Gastrocnemius medialis (tissue), 4 donors: ENCODE measurements at regions not wholly inside any gene's neighbourhood (a gene's known extent, or its start where the extent isn't known, plus 50 kb on each side); places are given as distances from the start of the nearest gene placed in this dataset.

Experiments used
- ATAC-seq, 2 donors: fragments of 150-250 bp; one replicate each; pipeline ENCODE4 v1.9.1; 2016
- DNase-seq, 2 donors: peaks; one replicate each; pipeline ENCODE4 v3.0.0-alpha.2; 2019
- H3K27ac ChIP-seq, 4 donors: fragments of 200-600 bp; sonication (generic); 1 replicate in 1 of 4; 2 replicates in 3 of 4; pipeline ENCODE4 v1.5.1; 2016 to 2018; ENCODE audit warnings: mild to moderate bottlenecking in 2 of 4, moderate library complexity in 1 of 4
- H3K27me3 ChIP-seq, 3 donors: fragments of 200-600 bp; sonication (generic) in 2 of 3; 1 replicate in 1 of 3; 2 replicates in 2 of 3; pipeline versions ENCODE4 v1.5.1 to v1.6.0; 2016 to 2019; ENCODE audit warnings: mild to moderate bottlenecking in 1 of 3, moderate library complexity in 1 of 3
- H3K36me3 ChIP-seq, 2 donors: fragments of 200-600 bp; sonication (generic) in 1 of 2; one replicate each; pipeline ENCODE4 v1.5.1; 2017 to 2018
- H3K4me1 ChIP-seq, 2 donors: fragments of 200-600 bp; sonication (generic) in 1 of 2; one replicate each; pipeline ENCODE4 v1.5.1; 2016 to 2017; ENCODE audit warnings: mild to moderate bottlenecking in 2 of 2
- H3K4me3 ChIP-seq, 4 donors: fragments of 200-600 bp; sonication (generic) in 3 of 4; 1 replicate in 1 of 4; 2 replicates in 3 of 4; pipeline ENCODE4 v1.5.1; 2016 to 2019; ENCODE audit warnings: mild to moderate bottlenecking in 2 of 4
- H3K9me3 ChIP-seq, 3 donors: fragments of 200-600 bp; sonication (generic) in 2 of 3; 1 replicate in 1 of 3; 2 replicates in 2 of 3; pipeline ENCODE4 v1.5.1; 2016 to 2019
- POLR2A ChIP-seq, 2 donors: fragments of 450-650 bp; IDR thresholded peaks; one replicate each; pipeline ENCODE4 v1.6.1; 2017; ENCODE audit warnings: antibody characterized with exemption in 2 of 2, mild to moderate bottlenecking in 2 of 2, moderate library complexity in 2 of 2
- in situ Hi-C, 4 donors: fragments of 200-750 bp; cut with MboI; loops; one replicate each; pipeline versions ENCODE4 v1.15.0 to v1.8.0; 2017; ENCODE audit warnings: low sequenced_read_pairs in 4 of 4
- intact Hi-C: fragments of 100-400 bp; cut with DNase I; formaldehyde crosslinking; loops from one replicate; pipeline ENCODE4 v1.15.1; 2023; ENCODE audit warnings: low total_unique reads
- TF ChIP-seq, protein P1 (sequence below), 5 experiments: fragments of 450-650 bp in 3 of 5; fragments of 200-600 bp in 2 of 5; sonication (generic) in 2 of 5; IDR thresholded peaks in 4 of 5; conservative IDR thresholded peaks in 1 of 5; 1 replicate in 4 of 5; 2 replicates in 1 of 5; pipeline ENCODE4 v1.5.1; 2016 to 2019; ENCODE audit warnings: antibody characterized with exemption in 5 of 5, mild to moderate bottlenecking in 3 of 5, moderate library complexity in 3 of 5

DNA sequence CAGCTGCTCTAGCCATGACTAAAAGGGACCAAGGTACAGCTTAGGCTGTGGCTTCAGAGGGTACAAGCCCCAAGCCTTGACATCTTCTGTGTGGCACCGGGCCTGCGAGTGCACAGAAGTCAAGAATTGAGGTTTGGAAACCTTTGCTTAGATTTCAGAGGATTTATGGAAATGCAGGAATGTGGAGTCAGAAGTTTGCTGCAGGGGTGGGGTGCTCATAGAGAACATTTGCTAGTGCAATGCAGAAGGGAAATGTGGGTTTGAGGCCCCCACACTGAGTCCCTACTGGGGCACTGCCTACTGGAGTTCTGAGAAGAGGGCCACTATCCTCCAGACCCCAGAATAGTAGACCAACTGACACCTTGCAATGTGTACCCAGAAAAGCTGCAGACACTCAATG, 624.9 kb upstream of the FTMT start:
- H3K36me3 ChIP-seq = no peaks in the 10 kb centered on the region
- no peaks in the 10 kb centered on the region for H3K9me3 ChIP-seq
- intact Hi-C loops = no loop called here

GRCh38 chr5:121239951-121240350, 611.7 kb upstream of the FTMT start:
- in situ Hi-C loops = no loop called here
- no peak for TF ChIP-seq POLR2A (IDR thresholded peaks at IDR 0.05)
- TF ChIP-seq, protein P1, sequence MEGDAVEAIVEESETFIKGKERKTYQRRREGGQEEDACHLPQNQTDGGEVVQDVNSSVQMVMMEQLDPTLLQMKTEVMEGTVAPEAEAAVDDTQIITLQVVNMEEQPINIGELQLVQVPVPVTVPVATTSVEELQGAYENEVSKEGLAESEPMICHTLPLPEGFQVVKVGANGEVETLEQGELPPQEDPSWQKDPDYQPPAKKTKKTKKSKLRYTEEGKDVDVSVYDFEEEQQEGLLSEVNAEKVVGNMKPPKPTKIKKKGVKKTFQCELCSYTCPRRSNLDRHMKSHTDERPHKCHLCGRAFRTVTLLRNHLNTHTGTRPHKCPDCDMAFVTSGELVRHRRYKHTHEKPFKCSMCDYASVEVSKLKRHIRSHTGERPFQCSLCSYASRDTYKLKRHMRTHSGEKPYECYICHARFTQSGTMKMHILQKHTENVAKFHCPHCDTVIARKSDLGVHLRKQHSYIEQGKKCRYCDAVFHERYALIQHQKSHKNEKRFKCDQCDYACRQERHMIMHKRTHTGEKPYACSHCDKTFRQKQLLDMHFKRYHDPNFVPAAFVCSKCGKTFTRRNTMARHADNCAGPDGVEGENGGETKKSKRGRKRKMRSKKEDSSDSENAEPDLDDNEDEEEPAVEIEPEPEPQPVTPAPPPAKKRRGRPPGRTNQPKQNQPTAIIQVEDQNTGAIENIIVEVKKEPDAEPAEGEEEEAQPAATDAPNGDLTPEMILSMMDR (IDR thresholded peaks at IDR 0.05 in 4 of 5, conservative IDR thresholded peaks at IDR 0.05 in 1 of 5) = no peak

More for the DNA sequence above, 624.9 kb upstream of the FTMT start:
- in situ Hi-C loops = no loop called here
- TF ChIP-seq POLR2A (IDR thresholded peaks at IDR 0.05) = no peak
- TF ChIP-seq, protein P1 (IDR thresholded peaks at IDR 0.05 in 4 of 5, conservative IDR thresholded peaks at IDR 0.05 in 1 of 5) = no peak
- DNase-seq = no peak
- no peak overlapping the region for H3K27ac ChIP-seq
- no peak for ATAC-seq
- no peaks in the 10 kb centered on the region for H3K4me1 ChIP-seq
- H3K4me3 ChIP-seq = no peak overlapping the region
- no peaks in the 10 kb centered on the region for H3K27me3 ChIP-seq

GRCh38 chr5:121246971-121247370, 604.7 kb upstream of the FTMT start:
- no peaks in the 10 kb centered on the region for H3K9me3 ChIP-seq
- H3K27me3 ChIP-seq = no peaks in the 10 kb centered on the region
- no peak for DNase-seq
- no peak overlapping the region for H3K4me3 ChIP-seq
- no peaks in the 10 kb centered on the region for H3K4me1 ChIP-seq
- no peak for ATAC-seq
- H3K36me3 ChIP-seq = no peaks in the 10 kb centered on the region
- TF ChIP-seq, protein P1 (IDR thresholded peaks at IDR 0.05 in 4 of 5, conservative IDR thresholded peaks at IDR 0.05 in 1 of 5) = no peak
- TF ChIP-seq POLR2A (IDR thresholded peaks at IDR 0.05) = no peak
- intact Hi-C loops (no loop called here), in situ Hi-C loops (no loop called here)
- no peak overlapping the region for H3K27ac ChIP-seq

More at GRCh38 chr5:121239951-121240350, 611.7 kb upstream of the FTMT start:
- H3K36me3 ChIP-seq = no peaks in the 10 kb centered on the region
- no peak for ATAC-seq
- intact Hi-C loops = no loop called here
- H3K4me1 ChIP-seq = no peaks in the 10 kb centered on the region
- H3K4me3 ChIP-seq = no peak overlapping the region
- no peaks in the 10 kb centered on the region for H3K27me3 ChIP-seq
- H3K27ac ChIP-seq = no peak overlapping the region
- DNase-seq = no peak
- H3K9me3 ChIP-seq = no peaks in the 10 kb centered on the region

DNA sequence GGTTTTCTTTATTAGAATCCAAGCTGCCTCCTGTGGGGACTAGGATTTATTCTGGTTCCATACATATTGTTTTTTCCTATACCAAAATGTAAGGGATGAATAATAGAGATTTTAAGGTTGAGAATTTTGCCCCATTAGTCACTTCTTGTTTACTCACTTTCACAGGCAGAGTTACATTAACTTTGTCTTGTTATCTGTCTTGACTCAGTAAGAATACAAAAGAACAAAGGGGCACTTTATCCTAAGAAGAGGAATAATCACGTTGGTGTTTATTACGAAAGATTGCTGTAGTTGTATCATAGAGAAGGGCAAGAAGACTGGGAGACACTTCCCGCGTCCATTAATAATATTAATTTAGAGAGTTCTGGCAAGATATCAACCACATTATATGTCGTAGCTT, 599.7 kb upstream of the FTMT start:
- intact Hi-C loops = no loop called here
- in situ Hi-C loops = no loop called here
- no peak for TF ChIP-seq POLR2A (IDR thresholded peaks at IDR 0.05)
- TF ChIP-seq, protein P1 (IDR thresholded peaks at IDR 0.05 in 4 of 5, conservative IDR thresholded peaks at IDR 0.05 in 1 of 5) = no peak

GRCh38 chr5:121257621-121258020, 594.1 kb upstream of the FTMT start:
- TF ChIP-seq POLR2A (IDR thresholded peaks at IDR 0.05) = no peak
- TF ChIP-seq, protein P1 (IDR thresholded peaks at IDR 0.05 in 4 of 5, conservative IDR thresholded peaks at IDR 0.05 in 1 of 5) = no peak
- DNase-seq (no peak), ATAC-seq (no peak)
- no peaks in the 10 kb centered on the region for H3K36me3 ChIP-seq
- intact Hi-C loops = no loop called here
- H3K9me3 ChIP-seq = no peaks in the 10 kb centered on the region
- no peaks in the 10 kb centered on the region for H3K4me1 ChIP-seq
- H3K27ac ChIP-seq = no peak overlapping the region
- no peaks in the 10 kb centered on the region for H3K27me3 ChIP-seq
- in situ Hi-C loops = no loop called here
- H3K4me3 ChIP-seq = no peak overlapping the region

More for the DNA sequence above, 599.7 kb upstream of the FTMT start:
- Histone ChIP-seq H3K9me3 (no peaks in the 10 kb centered on the region), H3K4me1 (no peaks in the 10 kb centered on the region), H3K27ac (no peak overlapping the region), H3K4me3 (no peak overlapping the region), H3K27me3 (no peaks in the 10 kb centered on the region), H3K36me3 (no peaks in the 10 kb centered on the region)
- DNase-seq = no peak
- no peak for ATAC-seq
